Esophagus muscularis mucosa (tissue), 4 donors: ENCODE measurements at regions not wholly inside any gene's neighbourhood (a gene's known extent, or its start where the extent isn't known, plus 50 kb on each side); places are given as distances from the start of the nearest gene placed in this dataset.

Source experiments
- DNase-seq: peaks from one replicate; pipeline ENCODE4 v3.0.0-alpha.2; 2017; ENCODE audit errors: extremely low spot score
- H3K27ac ChIP-seq, 4 donors: fragments of 200-600 bp; sonication (generic); replicated peaks in 1 of 4; 1 replicate in 3 of 4; 2 replicates in 1 of 4; pipeline ENCODE4 v1.5.1; 2016 to 2019; ENCODE audit warnings: mild to moderate bottlenecking in 1 of 4
- H3K27me3 ChIP-seq, 4 donors: fragments of 200-600 bp; sonication (generic); one replicate each; pipeline versions ENCODE4 v1.5.1 to v1.6.0; 2016 to 2019
- H3K36me3 ChIP-seq, 4 donors: fragments of 200-600 bp; sonication (generic); one replicate each; pipeline ENCODE4 v1.5.1; 2016 to 2019
- H3K4me1 ChIP-seq, 4 donors: fragments of 200-600 bp; sonication (generic); one replicate each; pipeline ENCODE4 v1.5.1; 2016 to 2019
- H3K4me3 ChIP-seq, 4 donors: fragments of 200-600 bp; sonication (generic); 1 replicate in 2 of 4; 2 replicates in 2 of 4; pipeline ENCODE4 v1.5.1; 2016 to 2019; ENCODE audit warnings: mild to moderate bottlenecking in 4 of 4, moderate library complexity in 1 of 4
- H3K9me3 ChIP-seq, 4 donors: fragments of 200-600 bp; sonication (generic); 1 replicate in 3 of 4; 2 replicates in 1 of 4; pipeline ENCODE4 v1.5.1; 2016 to 2019
- CTCF ChIP-seq, 3 experiments: fragments of 200-600 bp in 2 of 3; fragments of 450-650 bp in 1 of 3; sonication (generic) in 2 of 3; IDR thresholded peaks; one replicate each; pipeline ENCODE4 v1.5.1; 2017 to 2019; ENCODE audit warnings: antibody characterized with exemption in 3 of 3, mild to moderate bottlenecking in 2 of 3, moderate library complexity in 1 of 3
- EP300 ChIP-seq: sonication (generic); formaldehyde crosslinking; IDR thresholded peaks from one replicate; pipeline ENCODE4 v1.6.1; 2017; ENCODE audit warnings: antibody characterized with exemption
- POLR2A ChIP-seq: fragments of 450-650 bp; IDR thresholded peaks from one replicate; pipeline ENCODE4 v1.6.1; 2017; ENCODE audit warnings: antibody characterized with exemption, moderate library complexity, mild to moderate bottlenecking, low read depth
- POLR2AphosphoS5 ChIP-seq, 2 donors: sonication (generic); formaldehyde crosslinking; IDR thresholded peaks; one replicate each; pipeline ENCODE4 v1.6.1; 2017; ENCODE audit warnings: antibody characterized with exemption in 2 of 2
- WGBS: methylation state at CpG from one replicate; pipeline ENCODE4 v1.1.5; 2018; 5-methylcytosine and 5-hydroxymethylcytosine counted together
- intact Hi-C: fragments of 100-400 bp; cut with DNase I; formaldehyde crosslinking; loops from one replicate; pipeline ENCODE4 v1.15.1; 2023

- intact Hi-C loops, result no loop called here
- H3K4me1 ChIP-seq, result peaks cover 7 to 20% (median 17%) of the 10 kb centered on the region in 4 donors
- WGBS, result 49% methylated on average over 7 of the region's 7 CpGs
- H3K36me3 ChIP-seq, result no peaks in the 10 kb centered on the region
- no peaks in the 10 kb centered on the region for H3K9me3 ChIP-seq
- no peak overlapping the region for H3K4me3 ChIP-seq
- TF ChIP-seq CTCF (IDR thresholded peaks at IDR 0.05) (no peak), EP300 (no peak), POLR2A (no peak), POLR2AphosphoS5 (IDR thresholded peaks at IDR 0.05) (no peak)
- no peak for DNase-seq
- H3K27ac ChIP-seq, result no peak overlapping the region
- no peaks in the 10 kb centered on the region for H3K27me3 ChIP-seq
Observed at GRCh38 chr7:80335511-80336231, 176.2 kb downstream of the GNAT3 start.

- no peak overlapping the region for H3K4me3 ChIP-seq
- no peaks in the 10 kb centered on the region for H3K27me3 ChIP-seq
- H3K4me1 ChIP-seq, result peaks cover 7 to 20% (median 17%) of the 10 kb centered on the region in 4 donors
- intact Hi-C loops, result no loop called here
- no peak for TF ChIP-seq CTCF (IDR thresholded peaks at IDR 0.05)
- no peaks in the 10 kb centered on the region for H3K9me3 ChIP-seq
- DNase-seq, result no peak
- H3K36me3 ChIP-seq, result no peaks in the 10 kb centered on the region
- H3K27ac ChIP-seq, result no peak overlapping the region
Observed at GRCh38 chr7:80334908-80335307, 177.0 kb downstream of the GNAT3 start.

GRCh38 chr7:80334196-80334595 is 177.7 kb downstream of the GNAT3 start:
- no peak for TF ChIP-seq CTCF (IDR thresholded peaks at IDR 0.05)
- no peak for TF ChIP-seq EP300
- TF ChIP-seq POLR2AphosphoS5 (IDR thresholded peaks at IDR 0.05), result no peak
- no peak for TF ChIP-seq POLR2A
- WGBS, result 90% methylated on average over 1 of the region's 1 CpG
- no peak for DNase-seq
- Histone ChIP-seq H3K4me3 (no peak overlapping the region), H3K36me3 (no peaks in the 10 kb centered on the region), H3K27me3 (no peaks in the 10 kb centered on the region), H3K9me3 (no peaks in the 10 kb centered on the region), H3K27ac (no peak overlapping the region), H3K4me1 (peaks cover 7 to 20% (median 17%) of the 10 kb centered on the region in 4 donors)
- intact Hi-C loops, result no loop called here

GRCh38 chr7:80333040-80333439 is 178.8 kb downstream of the GNAT3 start:
- no peak for DNase-seq

More at GRCh38 chr7:80333040-80333439, 178.8 kb downstream of the GNAT3 start:
- no peaks in the 10 kb centered on the region for H3K9me3 ChIP-seq
- H3K4me3 ChIP-seq, result no peak overlapping the region
- no peaks in the 10 kb centered on the region for H3K36me3 ChIP-seq
- WGBS, result 61% methylated on average over 1 of the region's 1 CpG
- intact Hi-C loops, result no loop called here
- TF ChIP-seq EP300, result no peak
- no peak for TF ChIP-seq CTCF (IDR thresholded peaks at IDR 0.05)
- no peak for TF ChIP-seq POLR2AphosphoS5 (IDR thresholded peaks at IDR 0.05)
- TF ChIP-seq POLR2A, result no peak
- no peak overlapping the region for H3K27ac ChIP-seq
- no peaks in the 10 kb centered on the region for H3K27me3 ChIP-seq
- H3K4me1 ChIP-seq, result peaks cover 7 to 20% (median 17%) of the 10 kb centered on the region in 4 donors
